ENCODE measurements at regions not wholly inside any gene's neighbourhood (a gene's known extent, or its start where the extent isn't known, plus 50 kb on each side); places are given as distances from the start of the nearest gene placed in this dataset.
"Not testable (repeated sequence)": the region's sequence is repeated elsewhere in the genome, so short reads cannot be mapped to it uniquely, and the experiment has no call there.

- WGBS (ENCODE audit: missing lambda C conversion rate): 8% methylated on average over 2 of the region's 2 CpGs
These were observed 821.5 kb upstream of the ATXN7L3B start for GRCh38 chr12:73716143-73716542.

GRCh38 chr12:73719223-73719622 lies 818.4 kb upstream of the ATXN7L3B start:
- TF ChIP-seq HDAC2 (IDR thresholded peaks at IDR 0.05): no peak
- TF ChIP-seq BCL3 (IDR thresholded peaks at IDR 0.05): no peak
- no peak for TF ChIP-seq SMC3 (IDR thresholded peaks at IDR 0.05)
- no peak for TF ChIP-seq NFE2L2 (conservative IDR thresholded peaks at IDR 0.05; ENCODE audit: low read length)
- TF ChIP-seq NPAS2 (CRISPR knock-in tag; IDR thresholded peaks at IDR 0.05; ENCODE audit: borderline replicate concordance): no peak
- TF ChIP-seq RFX5 (IDR thresholded peaks at IDR 0.05): no peak
- TF ChIP-seq, protein P1, sequence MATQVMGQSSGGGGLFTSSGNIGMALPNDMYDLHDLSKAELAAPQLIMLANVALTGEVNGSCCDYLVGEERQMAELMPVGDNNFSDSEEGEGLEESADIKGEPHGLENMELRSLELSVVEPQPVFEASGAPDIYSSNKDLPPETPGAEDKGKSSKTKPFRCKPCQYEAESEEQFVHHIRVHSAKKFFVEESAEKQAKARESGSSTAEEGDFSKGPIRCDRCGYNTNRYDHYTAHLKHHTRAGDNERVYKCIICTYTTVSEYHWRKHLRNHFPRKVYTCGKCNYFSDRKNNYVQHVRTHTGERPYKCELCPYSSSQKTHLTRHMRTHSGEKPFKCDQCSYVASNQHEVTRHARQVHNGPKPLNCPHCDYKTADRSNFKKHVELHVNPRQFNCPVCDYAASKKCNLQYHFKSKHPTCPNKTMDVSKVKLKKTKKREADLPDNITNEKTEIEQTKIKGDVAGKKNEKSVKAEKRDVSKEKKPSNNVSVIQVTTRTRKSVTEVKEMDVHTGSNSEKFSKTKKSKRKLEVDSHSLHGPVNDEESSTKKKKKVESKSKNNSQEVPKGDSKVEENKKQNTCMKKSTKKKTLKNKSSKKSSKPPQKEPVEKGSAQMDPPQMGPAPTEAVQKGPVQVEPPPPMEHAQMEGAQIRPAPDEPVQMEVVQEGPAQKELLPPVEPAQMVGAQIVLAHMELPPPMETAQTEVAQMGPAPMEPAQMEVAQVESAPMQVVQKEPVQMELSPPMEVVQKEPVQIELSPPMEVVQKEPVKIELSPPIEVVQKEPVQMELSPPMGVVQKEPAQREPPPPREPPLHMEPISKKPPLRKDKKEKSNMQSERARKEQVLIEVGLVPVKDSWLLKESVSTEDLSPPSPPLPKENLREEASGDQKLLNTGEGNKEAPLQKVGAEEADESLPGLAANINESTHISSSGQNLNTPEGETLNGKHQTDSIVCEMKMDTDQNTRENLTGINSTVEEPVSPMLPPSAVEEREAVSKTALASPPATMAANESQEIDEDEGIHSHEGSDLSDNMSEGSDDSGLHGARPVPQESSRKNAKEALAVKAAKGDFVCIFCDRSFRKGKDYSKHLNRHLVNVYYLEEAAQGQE (IDR thresholded peaks at IDR 0.05): no peak
- TF ChIP-seq HES2 (IDR thresholded peaks at IDR 0.05): no peak
- no peak for TF ChIP-seq ZSCAN20 (CRISPR knock-in tag; IDR thresholded peaks at IDR 0.05)
- no peak for TF ChIP-seq MAZ (IDR thresholded peaks at IDR 0.05; ENCODE audit: borderline replicate concordance, low read depth, low read length)
- no peak for TF ChIP-seq HOXB5 (CRISPR knock-in tag; IDR thresholded peaks at IDR 0.05)
- no peak for TF ChIP-seq E2F6 (IDR thresholded peaks at IDR 0.05; ENCODE audit: borderline replicate concordance, low read depth)
- TF ChIP-seq RNF2 (IDR thresholded peaks at IDR 0.05; ENCODE audit: borderline replicate concordance, low read depth): no peak
- WGBS (ENCODE audit: missing lambda C conversion rate): 39% methylated on average over 5 of the region's 5 CpGs
- no peak for DNase-seq (ENCODE audit: low read depth in 1 of 2, low spot score in 1 of 2)
- no peaks in the 10 kb centered on the region for H3K4me1 ChIP-seq
- CTCF ChIA-PET: no interaction called here
- H3K4me2 ChIP-seq: no peak overlapping the region
- H3K9me3 ChIP-seq: 0 out of 3 replicates have a peak, but pooled peaks cover 2% of the 10 kb centered on the region
- no peak overlapping the region for H3K4me3 ChIP-seq
- POLR2A ChIA-PET: no interaction called here
- H3K27ac ChIP-seq: no peak overlapping the region
- no peak for FAIRE-seq
- no peak for ATAC-seq

More at GRCh38 chr12:73716143-73716542, 821.5 kb upstream of the ATXN7L3B start:
- H3K27ac ChIP-seq; H3K4me2 ChIP-seq; POLR2A ChIA-PET; H3K9me3 ChIP-seq; FAIRE-seq; H3K4me1 ChIP-seq; ATAC-seq; DNase-seq (ENCODE audit: low read depth in 1 of 2, low spot score in 1 of 2); H3K4me3 ChIP-seq; CTCF ChIA-PET: not testable (repeated sequence)

GRCh38 chr12:73726881-73727280 lies 810.8 kb upstream of the ATXN7L3B start:
- POLR2A ChIA-PET: no interaction called here
- no peak overlapping the region for H3K27ac ChIP-seq
- TF ChIP-seq POLR2AphosphoS2 (conservative IDR thresholded peaks at IDR 0.05; ENCODE audit: low read length) (no peak), MYC (IDR thresholded peaks at IDR 0.05; ENCODE audit: borderline replicate concordance, low read length) (no peak), TFCP2L1 (CRISPR knock-in tag; IDR thresholded peaks at IDR 0.05) (no peak)
- H3K4me2 ChIP-seq: no peak overlapping the region
- H3K4me1 ChIP-seq: no peaks in the 10 kb centered on the region
- DNase-seq (ENCODE audit: low read depth in 1 of 2, low spot score in 1 of 2): no peak
- CTCF ChIA-PET: no interaction called here
- no peak for ATAC-seq
- 17% methylated on average over 6 of the region's 6 CpGs for WGBS (ENCODE audit: missing lambda C conversion rate)
- 0 out of 3 replicates have a peak, but pooled peaks cover 2% of the 10 kb centered on the region for H3K9me3 ChIP-seq
- FAIRE-seq: no peak
- H3K4me3 ChIP-seq: no peak overlapping the region

All from A549 (cell line).